ENCODE measurements at regions not wholly inside any gene's neighbourhood (a gene's known extent, or its start where the extent isn't known, plus 50 kb on each side); places are given as distances from the start of the nearest gene placed in this dataset.

- TF ChIP-seq CTCF (IDR thresholded peaks at IDR 0.05), result no peak
- ATAC-seq (ENCODE audit: low FRiP score) (no peak), DNase-seq (ENCODE audit: low spot score) (no peak)
These were observed 634.1 kb downstream of the TBC1D22A start for GRCh38 chr22:47396515-47396914.

DNA sequence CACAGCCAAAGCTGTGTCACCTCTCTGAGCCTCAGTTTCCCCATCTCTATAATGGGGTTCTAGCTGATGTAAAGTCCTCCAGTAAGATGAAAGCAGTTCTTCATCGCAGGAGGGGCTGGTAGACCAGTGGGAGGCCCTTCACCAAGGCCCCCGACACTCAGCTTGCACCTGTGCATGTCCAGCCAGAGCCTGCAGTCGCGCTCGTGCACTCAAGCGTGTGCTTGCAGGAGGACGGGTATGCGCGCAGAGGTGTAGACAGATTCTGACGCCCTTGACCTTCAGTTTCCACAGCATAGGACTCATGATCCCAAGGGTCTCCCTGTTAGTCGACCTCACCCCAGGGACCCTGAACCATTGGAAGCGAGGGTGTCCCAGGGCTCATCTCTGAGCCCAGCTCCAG is 633.7 kb downstream of the TBC1D22A start:
- DNase-seq (ENCODE audit: low spot score) (no peak), ATAC-seq (ENCODE audit: low FRiP score) (no peak)
- no peak for TF ChIP-seq CTCF (IDR thresholded peaks at IDR 0.05)

DNA sequence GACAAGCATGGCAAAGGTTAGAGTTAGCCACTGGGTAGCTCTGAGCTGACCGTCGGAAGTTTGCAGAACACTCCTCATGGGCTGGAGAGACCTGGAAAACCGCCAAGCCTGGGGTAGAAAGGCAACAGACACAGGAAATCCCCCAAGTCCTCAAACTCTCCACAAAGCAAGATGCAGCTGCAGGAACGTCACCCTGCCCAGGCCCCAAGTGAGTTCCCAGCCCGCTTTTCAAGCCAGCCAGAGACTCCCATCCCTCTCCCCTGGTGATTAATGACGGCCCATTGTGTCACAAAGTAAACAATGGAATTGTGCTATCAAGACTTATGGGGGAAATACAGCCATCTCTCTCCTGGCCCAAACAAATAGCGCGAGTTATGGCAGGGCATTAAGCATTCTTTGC is 633.0 kb downstream of the TBC1D22A start:
- DNase-seq (ENCODE audit: low spot score) (no peak), ATAC-seq (ENCODE audit: low FRiP score) (no peak)
- TF ChIP-seq CTCF (IDR thresholded peaks at IDR 0.05), result no peak

DNA sequence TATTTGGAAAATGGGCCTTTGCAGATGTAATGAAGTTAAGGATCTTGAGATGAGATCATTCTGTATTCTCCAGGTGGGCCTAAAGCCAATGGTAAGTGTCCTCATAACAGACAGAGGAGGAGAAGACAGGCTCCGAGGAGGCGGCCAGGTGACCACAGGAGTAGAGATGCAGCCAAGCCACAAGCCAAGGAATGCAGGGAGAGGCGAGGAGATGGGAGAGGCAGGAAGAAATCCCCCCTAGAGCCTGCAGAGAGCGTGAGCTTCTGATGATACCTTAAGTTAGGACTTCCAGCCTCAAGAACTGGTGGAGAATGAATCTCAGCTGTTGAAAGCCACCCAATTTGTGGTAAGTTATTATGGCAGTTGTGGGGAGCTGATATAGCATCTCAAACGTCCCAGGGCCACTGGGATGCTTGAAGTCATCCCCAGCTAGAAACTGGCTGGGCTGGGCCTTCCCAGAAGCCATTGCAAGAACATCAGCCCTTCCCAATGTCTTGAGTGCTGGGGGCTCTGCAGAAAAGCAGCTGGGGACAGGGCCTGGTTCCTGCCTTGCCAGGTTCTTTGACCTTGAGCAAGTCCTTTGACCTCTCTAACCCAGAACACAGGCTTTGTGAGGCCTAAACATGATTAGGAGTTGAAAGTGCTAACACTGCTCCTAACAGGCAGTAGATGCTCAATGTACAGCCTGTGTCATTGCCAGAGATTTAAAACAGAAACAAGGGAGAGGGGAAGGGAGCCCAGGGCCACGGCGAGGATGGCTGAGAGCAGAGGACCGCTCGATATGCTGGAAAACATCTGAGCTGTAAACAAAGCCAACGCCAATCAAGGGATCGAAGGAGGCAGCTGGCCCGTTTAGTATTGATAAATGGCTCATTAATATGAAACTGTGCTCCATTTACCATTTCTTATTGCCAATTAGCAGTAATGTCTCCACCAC is 632.3 kb downstream of the TBC1D22A start:
- ATAC-seq (ENCODE audit: low FRiP score) (no peak), DNase-seq (ENCODE audit: low spot score) (no peak)

GRCh38 chr22:47393191-47393590 is 630.7 kb downstream of the TBC1D22A start:
- DNase-seq (ENCODE audit: low spot score) (no peak), ATAC-seq (ENCODE audit: low FRiP score) (no peak)
- no peak for TF ChIP-seq CTCF (IDR thresholded peaks at IDR 0.05)

More for the DNA sequence above, 632.3 kb downstream of the TBC1D22A start:
- TF ChIP-seq CTCF (IDR thresholded peaks at IDR 0.05), result no peak

GRCh38 chr22:47392729-47393128 is 630.3 kb downstream of the TBC1D22A start:
- no peak for DNase-seq (ENCODE audit: low spot score)
- no peak for TF ChIP-seq CTCF (IDR thresholded peaks at IDR 0.05)
- ATAC-seq (ENCODE audit: low FRiP score), result no peak

DNA sequence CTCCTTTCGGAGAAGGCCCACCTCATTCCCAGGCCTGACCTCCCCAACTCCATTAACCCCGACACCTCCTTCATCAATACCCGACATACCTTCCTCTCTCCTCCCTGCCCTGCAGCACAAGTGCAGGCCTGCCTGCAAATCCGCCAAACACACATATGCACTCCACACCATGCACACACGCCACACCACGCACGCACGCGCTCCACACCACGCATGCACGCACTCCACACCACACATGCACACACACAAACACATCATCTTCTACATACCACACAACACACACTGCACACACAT is 629.6 kb downstream of the TBC1D22A start:
- no peak for DNase-seq (ENCODE audit: low spot score)
- ATAC-seq (ENCODE audit: low FRiP score), result no peak

More for the DNA sequence above, 629.6 kb downstream of the TBC1D22A start:
- no peak for TF ChIP-seq CTCF (IDR thresholded peaks at IDR 0.05)

All from omental fat pad (tissue), 3 donors.